HAP-1 (cell line): ENCODE measurements at regions not wholly inside any gene's neighbourhood (a gene's known extent, or its start where the extent isn't known, plus 50 kb on each side); places are given as distances from the start of the nearest gene placed in this dataset.

ENCODE experiments used
- DNase-seq, 2 experiments: peaks; one replicate each; pipeline ENCODE4 v3.0.0-alpha.2; 2016 to 2020; ENCODE audit warnings: low spot score in 2 of 2
- H3K27me3 ChIP-seq: fragments of 250-450 bp; sonication (Bioruptor Pico); 2 replicates; pipeline ENCODE4 v1.5.1; 2020; ENCODE audit warnings: low read depth, mild to moderate bottlenecking, moderate library complexity
- H3K36me3 ChIP-seq: fragments of 250-450 bp; sonication (Bioruptor Pico); replicated peaks from 2 replicates; pipeline ENCODE4 v1.5.1; 2020; ENCODE audit warnings: mild to moderate bottlenecking
- H3K4me1 ChIP-seq: fragments of 250-450 bp; sonication (Bioruptor Pico); 2 replicates; pipeline ENCODE4 v1.5.1; 2020; ENCODE audit warnings: mild to moderate bottlenecking
- H3K4me3 ChIP-seq: fragments of 250-450 bp; sonication (Bioruptor Pico); 2 replicates; pipeline ENCODE4 v1.5.1; 2020; ENCODE audit warnings: mild to moderate bottlenecking, moderate library complexity
- H3K9me3 ChIP-seq: fragments of 250-450 bp; sonication (Bioruptor Pico); 2 replicates; pipeline ENCODE4 v1.5.1; 2020; ENCODE audit warnings: mild to moderate bottlenecking, moderate library complexity
- in situ Hi-C: fragments of 300-500 bp; cut with MboI; formaldehyde crosslinking; loops from 3 replicates; pipeline ENCODE4 v1.14.3; 2020; ENCODE audit warnings: low sequenced_read_pairs, inconsistent platforms, mixed read lengths

DNA sequence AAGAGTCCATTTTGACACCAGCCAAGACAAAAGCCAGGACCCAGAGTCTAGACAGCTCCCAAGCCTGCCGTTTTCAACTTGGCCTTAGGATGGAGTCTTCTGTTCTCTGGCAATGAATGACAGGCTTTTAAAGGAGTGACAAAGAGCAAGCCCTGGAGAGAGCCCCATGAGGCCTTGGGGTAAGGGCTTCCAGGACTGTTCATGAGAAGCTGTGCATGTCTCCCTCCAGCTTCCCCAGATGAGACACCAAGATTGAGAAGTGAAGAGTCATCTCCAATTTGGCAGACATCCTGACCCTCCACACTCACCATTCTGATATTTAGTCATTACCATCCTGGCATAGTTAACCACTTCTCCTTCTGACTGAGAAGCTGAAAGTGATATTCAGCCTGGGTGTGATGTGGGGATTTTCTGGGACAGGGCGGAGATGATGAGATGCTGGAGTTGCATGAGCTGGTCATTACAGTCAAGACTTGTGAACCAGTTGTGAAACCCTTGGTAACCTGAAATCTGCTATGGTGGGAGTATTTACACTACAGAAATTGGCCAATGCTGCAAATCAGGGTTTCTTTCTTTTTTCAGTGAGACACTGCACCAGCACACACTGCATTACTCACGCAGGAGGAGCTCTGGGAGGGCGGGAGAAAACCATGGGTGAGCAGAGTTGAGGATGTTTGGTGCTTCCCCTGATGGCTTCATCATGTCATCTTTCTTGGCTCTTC lies 77.8 kb downstream of the VCPKMT start:
- in situ Hi-C loops = no loop called here
- no peak overlapping the region for H3K4me3 ChIP-seq
- no peaks in the 10 kb centered on the region for H3K27me3 ChIP-seq

DNA sequence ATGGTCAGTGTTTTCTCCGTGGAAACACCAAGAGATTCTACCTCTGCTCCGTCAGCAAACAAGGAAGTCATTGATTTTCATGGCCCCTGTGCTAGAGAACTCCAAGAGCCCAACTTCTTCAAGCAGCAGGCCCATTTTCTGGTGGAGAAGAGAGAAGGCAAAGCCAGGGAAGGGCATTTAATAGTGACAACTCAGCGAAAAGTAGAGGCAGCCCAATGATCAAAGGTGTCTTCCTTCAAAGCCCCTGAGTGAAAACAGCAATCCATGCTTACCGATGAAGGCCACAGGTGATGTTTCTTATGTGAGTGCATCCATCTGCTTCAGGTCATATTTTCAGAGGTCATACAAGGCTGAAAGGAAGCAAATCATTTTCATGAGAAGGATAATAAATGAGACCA lies 77.3 kb downstream of the VCPKMT start:
- no peaks in the 10 kb centered on the region for H3K36me3 ChIP-seq
- H3K4me3 ChIP-seq = no peak overlapping the region
- no peak for DNase-seq
- 0 out of 2 replicates have a peak, but pooled peaks cover 4% of the 10 kb centered on the region for H3K9me3 ChIP-seq
- in situ Hi-C loops = no loop called here
- peaks cover 9% of the 10 kb centered on the region; the same call in 1 of the 2 replicates for H3K4me1 ChIP-seq
- H3K27me3 ChIP-seq = no peaks in the 10 kb centered on the region

More for the DNA sequence above, 77.8 kb downstream of the VCPKMT start:
- no peak for DNase-seq
- Histone ChIP-seq H3K9me3 (0 out of 2 replicates have a peak, but pooled peaks cover 4% of the 10 kb centered on the region), H3K36me3 (no peaks in the 10 kb centered on the region), H3K4me1 (peaks cover 9% of the 10 kb centered on the region; the same call in 1 of the 2 replicates)

DNA sequence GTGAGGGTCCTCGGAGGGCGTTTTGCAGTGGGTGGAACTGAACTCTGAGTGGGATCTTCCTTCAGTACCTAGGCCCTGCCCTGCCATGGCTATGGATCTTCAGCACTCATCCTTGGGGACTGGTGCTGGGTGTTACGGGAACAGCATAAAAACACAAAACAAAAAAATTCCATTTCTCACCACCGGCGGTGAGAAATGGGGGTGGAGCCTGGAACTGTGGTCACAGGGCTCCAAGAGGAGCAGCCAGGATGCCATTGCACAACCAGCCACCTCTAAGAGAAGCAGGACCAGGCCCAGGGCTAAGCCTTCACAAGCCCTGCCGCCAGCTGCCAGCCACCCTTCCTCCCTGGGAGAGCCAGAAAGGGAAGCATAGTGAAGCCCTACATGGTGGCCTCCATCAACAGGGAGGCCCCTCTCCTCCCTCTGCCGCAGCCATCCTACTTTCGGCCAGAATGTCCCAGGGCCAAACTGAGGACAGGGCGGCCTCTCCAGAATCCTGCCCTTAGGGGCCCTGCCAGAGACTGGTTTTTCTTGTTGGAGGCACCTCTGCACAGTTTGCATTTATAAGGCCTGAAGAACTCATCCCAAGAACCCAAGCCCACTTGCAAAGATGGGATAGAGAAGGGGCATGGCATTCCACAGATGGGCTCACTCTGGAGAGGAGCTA lies 76.5 kb downstream of the VCPKMT start:
- DNase-seq = no peak
- H3K27me3 ChIP-seq = no peaks in the 10 kb centered on the region
- 0 out of 2 replicates have a peak, but pooled peaks cover 4% of the 10 kb centered on the region for H3K9me3 ChIP-seq
- H3K36me3 ChIP-seq = no peaks in the 10 kb centered on the region
- peaks cover 9% of the 10 kb centered on the region; the same call in 1 of the 2 replicates for H3K4me1 ChIP-seq
- no peak overlapping the region for H3K4me3 ChIP-seq
- in situ Hi-C loops = no loop called here

DNA sequence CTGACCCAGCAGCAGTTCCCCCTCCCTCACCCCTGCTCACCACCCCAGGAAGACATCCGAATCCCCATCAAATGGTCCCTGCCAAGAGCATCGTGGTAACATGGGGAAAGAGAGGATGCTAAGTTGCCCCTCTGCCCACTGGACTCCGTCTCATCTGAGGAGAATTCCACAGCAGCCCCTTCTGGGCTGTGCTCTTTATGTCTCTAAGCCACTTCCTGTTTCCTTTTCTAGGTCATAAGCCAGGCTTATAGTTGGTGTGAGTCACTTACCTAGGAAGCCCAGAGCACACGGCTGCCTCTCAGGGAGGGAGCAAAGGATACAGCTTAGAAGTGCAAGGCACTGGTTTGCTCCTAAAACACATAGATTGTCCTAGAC lies 76.0 kb downstream of the VCPKMT start:
- no peaks in the 10 kb centered on the region for H3K27me3 ChIP-seq
- peaks cover 9% of the 10 kb centered on the region; the same call in 1 of the 2 replicates for H3K4me1 ChIP-seq
- H3K9me3 ChIP-seq = 0 out of 2 replicates have a peak, but pooled peaks cover 4% of the 10 kb centered on the region
- H3K36me3 ChIP-seq = no peaks in the 10 kb centered on the region
- in situ Hi-C loops = no loop called here
- no peak overlapping the region for H3K4me3 ChIP-seq
- DNase-seq = no peak

DNA sequence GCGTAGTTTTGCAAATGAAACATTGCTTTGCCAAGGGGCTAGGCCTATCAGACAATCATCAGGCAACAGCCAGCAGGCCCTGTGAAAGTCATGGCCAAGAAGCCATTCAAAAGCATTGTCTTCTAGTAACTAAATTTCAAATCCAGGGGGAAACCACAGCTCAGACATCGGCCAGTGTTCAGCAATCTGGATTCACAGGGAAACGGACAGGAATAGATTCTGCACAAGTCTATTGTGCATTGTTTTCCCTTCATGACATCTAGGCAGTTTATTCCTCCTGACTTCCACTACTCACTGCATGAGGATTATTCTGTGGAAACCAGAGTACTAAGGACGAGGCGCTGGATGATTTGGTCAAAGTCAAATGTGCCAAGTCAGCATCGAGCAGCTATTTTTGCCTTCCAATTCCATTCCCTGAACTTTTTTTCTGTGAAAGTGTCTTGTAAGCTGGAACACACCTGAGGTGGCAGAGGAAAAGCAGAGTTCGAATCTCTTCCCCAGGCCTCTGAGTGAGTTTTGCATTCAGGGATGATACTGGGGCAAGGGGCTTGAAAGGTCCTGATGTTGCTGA lies 75.4 kb downstream of the VCPKMT start:
- Histone ChIP-seq H3K36me3 (no peaks in the 10 kb centered on the region), H3K27me3 (no peaks in the 10 kb centered on the region), H3K4me3 (no peak overlapping the region), H3K4me1 (peaks cover 8% of the 10 kb centered on the region; the same call in 1 of the 2 replicates), H3K9me3 (0 out of 2 replicates have a peak, but pooled peaks cover 3% of the 10 kb centered on the region)
- no peak for DNase-seq
- in situ Hi-C loops = no loop called here

DNA sequence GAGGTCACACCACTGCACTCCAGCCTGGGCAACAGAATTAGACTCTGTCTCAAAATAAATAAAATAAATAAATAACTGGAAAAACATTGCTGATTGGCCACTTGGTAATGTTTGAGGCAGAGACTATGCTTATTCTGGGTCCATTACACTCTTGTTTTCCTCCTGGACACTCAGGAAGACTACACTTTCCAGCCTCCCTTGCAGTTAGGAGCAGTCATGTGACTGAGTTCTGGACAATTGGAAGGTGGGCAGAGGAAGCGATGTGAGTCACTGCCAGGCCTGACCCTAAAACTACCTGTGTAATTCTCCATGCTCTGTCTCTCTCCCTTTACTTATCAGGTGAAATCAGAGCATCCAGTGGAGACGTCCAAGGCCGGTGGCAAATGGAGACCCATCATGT lies 74.4 kb downstream of the VCPKMT start:
- in situ Hi-C loops = no loop called here
- no peak overlapping the region for H3K4me3 ChIP-seq
- 0 out of 2 replicates have a peak, but pooled peaks cover 2% of the 10 kb centered on the region for H3K9me3 ChIP-seq
- no peak for DNase-seq
- 0 out of 2 replicates have a peak, but pooled peaks cover under 1% of the 10 kb centered on the region for H3K4me1 ChIP-seq
- no peaks in the 10 kb centered on the region for H3K36me3 ChIP-seq
- H3K27me3 ChIP-seq = no peaks in the 10 kb centered on the region

DNA sequence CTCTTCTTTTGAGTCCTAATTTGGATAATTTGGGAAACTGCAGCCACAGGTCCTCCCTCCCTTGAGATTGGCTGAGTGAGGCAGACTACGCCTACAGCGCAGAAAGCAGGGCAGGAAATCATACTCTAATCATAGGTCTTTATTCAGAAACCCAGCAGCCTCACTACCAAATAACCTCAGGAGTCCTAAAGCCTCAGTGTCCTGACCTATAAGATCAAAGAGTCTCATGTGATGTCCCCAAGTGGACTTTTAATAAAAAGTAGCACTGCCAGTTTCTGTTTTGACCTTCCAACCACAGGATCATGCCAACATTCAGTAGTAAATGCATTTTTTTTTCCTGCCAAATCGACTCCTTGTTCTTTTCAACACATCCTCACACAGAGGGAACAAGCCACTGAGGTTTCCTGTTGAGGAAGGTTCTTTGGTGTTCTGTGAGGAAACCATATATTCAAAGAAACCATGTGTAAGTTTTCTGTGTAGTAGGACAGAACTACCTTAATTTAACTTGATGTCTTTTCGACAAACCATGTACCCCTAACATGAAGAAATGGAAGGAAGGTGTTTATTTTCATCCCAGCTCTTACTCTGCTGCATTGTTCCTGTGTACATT lies 72.2 kb downstream of the VCPKMT start:
- in situ Hi-C loops = no loop called here
- Histone ChIP-seq H3K9me3 (0 out of 2 replicates have a peak, but pooled peaks cover 2% of the 10 kb centered on the region), H3K4me3 (no peak overlapping the region), H3K27me3 (no peaks in the 10 kb centered on the region), H3K36me3 (no peaks in the 10 kb centered on the region), H3K4me1 (no peaks in the 10 kb centered on the region)
- no peak for DNase-seq

DNA sequence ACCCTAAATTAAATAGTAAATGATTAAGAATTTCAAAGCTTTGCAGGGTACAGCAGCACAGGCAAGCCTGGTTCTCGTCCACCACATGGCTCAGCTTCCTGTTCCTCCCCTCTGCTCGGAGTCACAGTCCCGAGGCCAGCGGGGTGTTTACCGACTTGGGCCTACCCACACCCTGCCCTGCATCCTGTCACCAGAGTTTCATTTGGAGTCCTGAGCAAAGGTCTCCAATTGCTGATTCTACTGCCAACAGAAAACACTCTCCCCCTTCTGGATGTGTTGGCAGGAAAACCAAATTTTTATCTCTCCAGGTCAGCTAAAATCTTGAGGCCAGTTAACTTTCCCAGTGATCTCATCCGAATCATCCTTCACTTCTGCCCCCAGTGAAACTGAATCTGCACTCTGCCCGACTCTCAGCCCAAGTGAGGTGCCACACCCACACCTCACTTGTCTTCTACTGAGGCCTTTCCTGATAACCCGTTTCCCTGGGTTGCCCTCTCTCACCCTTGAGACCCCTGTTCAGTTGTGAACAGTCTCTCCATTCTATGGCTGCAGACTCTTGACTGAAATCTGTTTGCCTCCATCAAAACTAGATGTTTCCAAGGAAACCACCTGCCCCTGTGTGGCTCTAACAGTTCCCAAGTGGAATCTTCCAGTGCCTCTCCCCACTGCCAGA lies 71.2 kb downstream of the VCPKMT start:
- H3K4me1 ChIP-seq = no peaks in the 10 kb centered on the region
- 0 out of 2 replicates have a peak, but pooled peaks cover 2% of the 10 kb centered on the region for H3K9me3 ChIP-seq
- no peak for DNase-seq
- no peaks in the 10 kb centered on the region for H3K27me3 ChIP-seq
- in situ Hi-C loops = no loop called here
- H3K36me3 ChIP-seq = no peaks in the 10 kb centered on the region
- no peak overlapping the region for H3K4me3 ChIP-seq

DNA sequence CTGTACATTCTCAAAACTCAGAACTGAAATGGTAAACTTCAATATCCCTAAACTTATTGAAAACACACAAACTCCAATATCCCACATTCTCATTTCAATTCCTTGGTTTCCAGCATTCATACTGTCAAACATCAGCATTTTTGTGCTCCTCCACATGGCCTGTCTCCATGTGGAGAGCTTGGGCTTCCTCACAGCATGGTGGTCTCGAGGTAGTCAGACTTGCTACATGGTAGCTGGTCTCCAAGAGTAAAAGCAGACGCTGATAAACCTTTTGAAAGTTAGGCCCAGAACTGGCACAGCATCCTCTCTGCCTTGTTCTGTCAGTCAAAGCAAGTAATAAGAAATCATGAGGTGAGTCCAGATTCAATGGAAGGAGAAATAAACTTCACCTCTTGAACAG lies 70.5 kb downstream of the VCPKMT start:
- no peaks in the 10 kb centered on the region for H3K4me1 ChIP-seq
- in situ Hi-C loops = no loop called here
- H3K4me3 ChIP-seq = no peak overlapping the region
- H3K9me3 ChIP-seq = 0 out of 2 replicates have a peak, but pooled peaks cover 2% of the 10 kb centered on the region
- no peaks in the 10 kb centered on the region for H3K36me3 ChIP-seq
- DNase-seq = no peak
- H3K27me3 ChIP-seq = no peaks in the 10 kb centered on the region

DNA sequence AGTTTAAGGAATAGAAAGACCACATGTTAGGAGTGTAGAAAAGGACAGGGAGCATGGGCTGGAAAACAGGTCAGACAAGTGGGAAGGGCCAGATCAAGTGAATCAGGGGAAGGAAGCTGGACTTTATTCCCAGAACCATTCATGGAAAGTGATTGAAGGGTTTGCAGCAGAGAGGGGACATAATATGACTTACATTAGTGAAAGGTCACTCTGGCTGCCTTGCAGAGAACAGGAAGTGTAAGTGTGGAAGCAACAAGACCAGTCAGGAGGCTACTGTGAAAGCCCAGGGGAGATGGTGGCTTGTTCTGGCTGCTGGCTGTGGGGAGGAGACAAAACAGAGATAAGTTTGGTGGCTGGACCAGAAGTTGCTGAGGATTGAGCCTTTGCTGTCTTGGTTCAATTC lies 69.1 kb downstream of the VCPKMT start:
- DNase-seq = no peak
- no peaks in the 10 kb centered on the region for H3K36me3 ChIP-seq
- no peaks in the 10 kb centered on the region for H3K27me3 ChIP-seq
- H3K4me3 ChIP-seq = no peak overlapping the region
- H3K9me3 ChIP-seq = no peaks in the 10 kb centered on the region
- H3K4me1 ChIP-seq = no peaks in the 10 kb centered on the region
- in situ Hi-C loops = no loop called here

DNA sequence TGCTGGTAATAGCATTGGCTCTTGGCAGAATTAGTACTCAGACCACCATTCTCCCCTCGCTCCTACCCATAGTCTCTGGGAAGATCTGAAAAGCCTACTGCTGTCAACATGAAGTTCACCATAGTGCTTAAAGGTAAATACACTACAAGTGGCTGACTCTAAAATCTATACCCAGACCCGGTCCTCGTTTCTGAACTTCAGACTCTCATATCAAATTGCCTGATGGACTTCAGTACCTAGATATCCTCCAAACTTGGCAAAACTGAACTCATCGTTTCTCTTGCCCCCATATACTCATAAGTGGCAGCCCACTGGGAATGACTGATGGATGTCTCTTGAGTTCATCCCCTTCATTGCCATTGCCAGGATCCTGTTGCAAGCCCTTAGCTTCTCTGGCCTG lies 67.3 kb downstream of the VCPKMT start:
- in situ Hi-C loops = no loop called here
- H3K4me1 ChIP-seq = no peaks in the 10 kb centered on the region
- no peaks in the 10 kb centered on the region; the same call in 1 of the 2 replicates for H3K9me3 ChIP-seq
- no peak overlapping the region for H3K4me3 ChIP-seq
- H3K27me3 ChIP-seq = no peaks in the 10 kb centered on the region
- H3K36me3 ChIP-seq = no peaks in the 10 kb centered on the region
- no peak for DNase-seq

DNA sequence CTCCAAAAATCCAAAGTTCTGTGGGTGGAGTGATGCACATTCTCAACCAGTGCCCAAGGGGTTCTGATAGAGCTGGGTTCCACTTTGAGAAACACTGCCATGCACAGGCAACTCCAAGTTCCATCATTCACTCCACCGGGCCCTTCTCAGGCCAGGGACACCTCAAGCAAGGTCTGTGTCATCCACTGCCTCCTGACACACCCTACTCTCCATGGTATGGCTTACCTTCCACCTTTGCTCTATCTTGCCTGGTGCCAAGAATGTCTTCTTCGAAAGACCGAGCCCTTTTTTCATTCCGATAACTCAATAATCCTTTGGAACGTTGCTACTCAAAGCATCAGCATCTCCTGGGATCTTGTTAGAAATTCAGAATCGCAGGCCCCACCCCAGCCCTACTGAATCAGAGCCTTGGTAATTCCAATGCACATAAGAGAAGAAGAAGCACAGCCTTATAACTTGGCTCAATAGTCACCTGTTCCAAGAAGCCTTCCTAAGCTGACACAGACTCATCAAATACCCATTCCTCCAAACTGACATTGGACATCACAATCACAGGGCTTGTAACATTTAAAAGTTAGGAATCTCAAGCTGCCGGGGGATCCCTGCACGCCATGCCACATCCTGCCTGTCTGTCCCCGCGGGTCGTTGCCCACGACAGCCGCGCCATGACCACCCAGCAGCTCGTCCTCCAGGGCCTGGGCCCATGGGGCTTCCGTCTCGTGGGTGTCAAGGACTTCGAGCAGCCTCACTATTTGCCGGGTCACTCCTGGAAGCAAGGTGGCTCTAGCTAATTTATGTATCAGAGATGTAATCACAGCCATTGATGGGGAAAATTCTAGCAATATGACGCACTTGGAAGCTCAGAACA lies 66.4 kb downstream of the VCPKMT start:
- no peak for DNase-seq

More for the DNA sequence above, 66.4 kb downstream of the VCPKMT start:
- H3K27me3 ChIP-seq = no peaks in the 10 kb centered on the region
- no peaks in the 10 kb centered on the region; the same call in 1 of the 2 replicates for H3K9me3 ChIP-seq
- in situ Hi-C loops = no loop called here
- H3K36me3 ChIP-seq = no peaks in the 10 kb centered on the region
- no peaks in the 10 kb centered on the region for H3K4me1 ChIP-seq
- no peak overlapping the region for H3K4me3 ChIP-seq
